NCI-H1092 treated with DMSO at 0.1 percent for 48 hours (cell line): ENCODE measurements at regions not wholly inside any gene's neighbourhood (a gene's known extent, or its start where the extent isn't known, plus 50 kb on each side); places are given as distances from the start of the nearest gene placed in this dataset.
"Not testable (repeated sequence)": the region's sequence is repeated elsewhere in the genome, so short reads cannot be mapped to it uniquely, and the experiment has no call there.

Experiments
- DNase-seq: peaks from one replicate; lab custom pipeline; 2025; lab: John Stamatoyannopoulos, UW

DNA sequence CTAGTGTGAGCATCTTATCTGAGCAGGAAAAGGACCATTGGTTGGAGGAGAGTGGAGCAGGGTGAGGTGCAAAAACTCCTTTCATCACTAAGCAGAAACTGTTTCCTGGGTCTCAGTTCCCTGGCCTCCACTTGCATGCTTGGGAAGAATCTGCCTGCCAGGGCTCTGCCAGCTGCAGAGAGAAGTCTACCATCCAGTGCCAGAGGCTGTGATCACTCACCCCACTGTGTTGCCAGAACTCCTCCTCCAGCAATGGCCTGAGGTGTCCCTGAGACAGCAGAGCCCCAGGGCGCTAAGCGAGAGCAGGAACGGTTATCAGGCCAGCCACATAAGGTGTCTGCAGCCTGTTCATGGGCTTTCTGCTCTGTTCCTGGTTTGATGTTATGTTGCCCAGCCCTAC lies 991.4 kb downstream of the CCSER2 start:
- DNase-seq, result no peak

DNA sequence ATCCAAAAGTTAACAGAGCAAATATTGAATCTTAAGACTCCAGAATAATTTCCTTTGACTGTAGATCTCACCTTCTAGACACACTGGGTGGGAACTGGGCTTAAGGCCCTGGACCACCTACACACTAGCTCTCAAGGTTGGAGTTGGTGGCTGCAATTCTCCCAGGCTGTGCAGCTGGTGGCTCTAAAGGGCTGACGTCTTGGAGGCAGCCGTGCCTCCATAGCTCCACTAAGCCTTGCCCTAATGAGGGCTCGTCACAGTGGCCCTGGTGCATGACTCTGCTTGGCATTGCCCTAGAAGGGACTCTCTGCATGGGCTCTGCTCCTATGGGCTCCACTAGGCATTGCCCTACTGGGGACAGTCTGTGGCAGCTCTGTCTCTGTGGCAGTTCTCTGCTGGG lies 1005.2 kb downstream of the CCSER2 start:
- DNase-seq, result no peak

DNA sequence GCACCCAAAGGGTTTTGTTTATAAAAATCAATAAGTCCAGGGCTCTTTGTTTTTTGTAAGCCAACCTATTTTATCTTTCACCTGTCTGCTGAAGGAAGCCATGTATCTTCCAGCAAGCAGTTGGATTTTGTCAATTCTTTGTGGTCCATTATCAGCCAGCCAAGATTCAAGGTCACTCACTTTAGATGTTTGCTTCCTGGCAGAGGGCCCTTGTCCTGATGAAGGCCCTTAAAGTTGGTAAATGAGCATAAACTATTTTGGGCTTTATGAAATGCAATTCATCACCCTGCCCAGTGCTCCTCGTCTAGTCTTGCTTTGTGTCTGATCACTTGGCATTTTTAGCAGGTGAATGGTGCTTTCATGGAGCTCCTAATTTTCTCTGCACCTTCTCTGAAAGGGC lies 1004.2 kb downstream of the GRID1 start:
- no peak for DNase-seq

- DNase-seq, result no peak
Measured at GRCh38 chr10:85377029-85377806, 989.4 kb downstream of the GRID1 start.

- DNase-seq, result no peak
Measured at GRCh38 chr10:85379338-85379737, 987.3 kb downstream of the GRID1 start.

- no peak for DNase-seq
Measured at GRCh38 chr10:85400981-85401695, 965.5 kb downstream of the GRID1 start.

DNA sequence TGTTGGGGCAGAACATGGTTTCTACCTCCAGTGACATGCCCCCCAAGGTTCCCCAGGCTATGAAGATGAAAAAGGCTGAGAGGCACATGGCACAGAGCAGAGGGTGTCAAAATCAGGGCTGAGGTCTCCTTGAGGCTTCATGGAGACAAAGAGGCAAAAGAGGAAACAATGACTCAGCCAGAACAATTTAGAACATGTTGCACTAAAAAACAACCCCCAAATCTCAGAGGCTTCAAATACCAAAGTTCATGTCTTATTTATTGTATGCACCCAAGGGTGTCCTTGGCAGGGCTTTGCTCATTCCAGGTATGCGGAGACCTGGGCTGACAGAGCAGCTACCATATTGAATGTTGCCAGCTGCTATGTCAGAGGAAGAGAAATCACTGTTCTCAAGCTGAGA lies 964.1 kb downstream of the GRID1 start:
- DNase-seq, result no peak

DNA sequence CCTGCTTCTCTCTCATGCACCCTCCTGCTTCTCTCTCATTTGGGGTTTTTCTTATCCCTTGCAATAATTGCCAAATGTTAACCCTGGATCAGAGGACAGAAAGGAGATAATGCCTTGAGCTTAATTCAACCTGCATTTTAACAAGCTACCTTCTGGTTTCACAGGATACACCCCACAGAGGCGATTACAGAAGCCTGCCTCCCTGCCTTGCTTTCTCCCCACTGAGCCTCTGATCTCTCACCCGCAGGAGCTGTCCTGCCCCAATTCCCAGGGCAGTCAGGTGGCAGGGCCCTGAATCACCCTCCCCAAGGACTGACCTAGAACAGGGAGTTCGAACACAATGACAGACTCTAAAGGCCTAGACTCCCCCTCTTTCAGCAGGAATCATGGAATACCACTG lies 959.5 kb downstream of the GRID1 start:
- DNase-seq, result no peak

- DNase-seq, result no peak
Measured at GRCh38 chr10:85408388-85408787, 958.2 kb downstream of the GRID1 start.

GRCh38 chr10:85410586-85410985 lies 956.0 kb downstream of the GRID1 start:
- DNase-seq, result not testable (repeated sequence)

DNA sequence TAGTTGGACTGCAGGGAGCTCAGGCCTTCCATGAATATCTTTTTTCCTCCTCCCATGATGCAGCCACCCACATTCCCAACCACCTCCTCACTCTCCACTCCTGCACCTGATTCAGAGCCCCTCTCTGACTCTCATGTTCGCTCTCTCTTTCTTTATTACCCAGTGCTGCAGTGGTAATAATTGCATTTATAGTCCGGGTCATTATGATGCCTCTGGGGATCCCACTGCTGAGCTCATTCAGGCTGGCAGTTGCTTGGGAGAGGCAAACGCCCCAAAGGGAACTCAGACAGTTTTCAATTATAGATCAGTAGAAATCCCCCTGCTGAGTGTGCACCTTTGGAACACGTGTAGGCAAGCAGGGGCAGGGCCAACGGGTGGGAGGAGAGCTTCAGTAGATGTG lies 953.0 kb downstream of the GRID1 start:
- no peak for DNase-seq

DNA sequence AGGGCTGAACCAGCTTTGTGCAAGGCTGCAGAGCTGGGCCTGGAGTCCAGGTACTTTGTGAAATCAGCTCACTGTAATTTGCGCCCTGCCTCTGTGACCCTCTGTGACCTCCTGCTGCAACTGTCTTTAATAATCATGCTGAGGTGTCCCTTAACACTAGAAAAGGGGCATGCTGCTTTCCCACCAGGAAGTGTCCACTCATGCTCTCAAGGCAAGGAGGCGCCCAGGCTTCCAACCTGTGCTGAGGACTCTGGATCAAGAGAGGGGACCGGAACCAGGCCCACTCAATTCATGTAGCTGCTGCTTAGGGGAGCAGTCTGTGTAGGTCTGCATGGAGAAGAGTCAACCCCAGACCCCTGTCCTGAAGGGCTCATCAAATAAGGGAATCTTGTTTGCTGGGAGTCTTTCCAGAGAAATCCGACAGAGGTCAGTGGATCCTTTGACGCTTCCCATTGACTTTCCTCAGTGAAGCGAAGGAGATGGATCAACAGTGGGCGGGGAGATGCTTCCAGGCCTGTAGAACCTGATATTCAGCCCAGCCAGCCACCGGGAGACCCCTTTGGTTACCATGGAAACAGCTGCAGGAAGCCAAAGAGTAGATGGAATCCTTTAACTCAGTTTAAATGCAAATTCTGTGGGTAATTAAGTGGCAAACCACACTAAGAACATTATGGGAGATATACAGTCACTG lies 945.9 kb downstream of the GRID1 start:
- no peak for DNase-seq

DNA sequence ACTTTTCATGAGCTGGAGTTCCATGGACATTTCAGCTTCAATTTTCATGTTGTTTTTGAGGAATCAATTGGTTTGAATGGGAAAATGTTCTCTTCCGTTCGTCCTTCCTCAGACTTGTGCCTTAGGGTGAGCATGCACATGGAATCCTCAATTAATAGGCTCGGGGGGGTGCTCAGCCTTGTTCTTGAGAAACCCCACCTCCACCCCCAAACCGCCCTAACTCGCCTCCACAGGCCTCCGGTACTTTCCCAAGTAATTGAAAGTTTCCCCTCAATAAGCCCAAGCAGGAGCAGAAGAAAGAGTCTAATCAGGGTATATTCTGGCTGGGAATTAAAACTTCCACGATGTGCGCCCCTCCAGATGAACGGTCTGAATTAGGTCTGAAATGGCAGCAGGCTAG lies 945.2 kb downstream of the GRID1 start:
- DNase-seq, result no peak

DNA sequence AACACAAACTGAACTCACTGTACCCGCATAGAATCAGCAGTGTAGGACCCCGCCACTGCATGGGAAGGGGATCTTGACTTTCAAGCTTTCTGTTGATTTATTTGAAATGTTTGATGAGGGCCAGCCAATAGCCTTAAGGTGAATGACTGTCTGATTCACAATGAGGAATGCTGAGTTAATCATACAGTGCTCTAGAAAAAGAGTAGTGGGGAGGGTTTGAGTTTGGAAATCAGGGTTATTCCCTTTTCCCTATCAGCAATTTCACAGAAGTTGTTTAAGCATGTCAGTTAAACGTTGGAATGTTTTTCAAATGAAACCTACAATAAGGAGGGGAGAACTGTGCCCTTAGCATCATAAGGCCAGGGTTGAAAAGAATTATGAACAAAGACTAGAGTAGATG lies 937.5 kb downstream of the GRID1 start:
- no peak for DNase-seq

DNA sequence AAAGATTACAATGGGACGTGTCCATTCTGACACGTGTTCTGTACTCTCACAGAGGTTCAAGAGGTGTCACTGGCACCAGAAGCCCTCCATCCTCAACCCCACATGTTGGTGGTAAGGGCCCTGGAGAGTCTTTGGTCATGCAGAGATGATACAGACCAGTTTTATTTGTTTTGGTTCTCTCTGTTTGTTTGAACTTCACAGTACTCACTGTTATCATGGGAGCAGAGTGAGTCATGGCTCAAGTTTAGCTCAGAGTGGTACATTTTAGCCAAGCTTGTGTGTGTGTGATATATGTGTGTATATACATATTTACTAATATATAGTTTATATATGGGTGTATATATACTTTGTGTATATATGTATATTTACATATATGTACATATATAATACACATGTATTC lies 935.6 kb downstream of the GRID1 start:
- DNase-seq, result no peak

DNA sequence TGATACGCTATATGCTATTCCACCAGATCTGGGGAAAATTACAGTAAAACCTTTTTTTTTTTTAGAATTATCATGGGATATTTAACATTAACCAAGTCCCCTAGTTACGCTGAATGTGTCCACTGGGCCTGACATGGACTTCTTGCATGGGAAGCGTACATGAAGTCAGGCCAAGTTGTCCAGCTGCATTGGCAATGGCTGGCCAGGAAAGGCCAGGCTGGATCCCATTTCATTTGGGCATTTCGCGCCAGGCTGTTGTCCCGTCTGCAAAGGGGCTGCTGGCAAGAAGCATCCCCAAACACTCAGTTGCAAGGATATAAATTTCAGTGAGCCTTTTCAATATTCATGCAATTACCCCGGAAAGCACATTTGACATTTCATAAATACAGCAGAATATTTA lies 933.3 kb downstream of the GRID1 start:
- no peak for DNase-seq

- DNase-seq, result no peak
Measured at GRCh38 chr10:85444868-85445267, 921.7 kb downstream of the GRID1 start.

DNA sequence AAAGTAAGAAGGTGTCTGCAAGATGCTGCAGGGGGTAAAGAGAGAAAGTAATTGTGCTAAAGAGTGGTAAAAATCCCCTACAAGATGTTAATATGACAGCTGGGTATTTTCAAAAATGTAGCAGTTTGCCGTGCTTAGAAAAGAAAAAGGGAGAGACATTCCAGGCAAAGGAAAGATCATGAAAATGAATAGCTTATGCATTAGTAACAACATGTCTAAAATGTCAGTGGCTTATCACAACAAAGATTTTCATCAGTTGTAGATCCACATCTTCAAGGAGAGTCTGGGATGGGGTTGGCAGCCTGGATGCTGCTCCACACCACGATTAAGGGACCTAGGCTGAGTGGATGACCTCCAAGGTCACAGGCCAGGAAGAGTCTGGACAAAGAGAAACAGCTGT lies 920.9 kb downstream of the GRID1 start:
- DNase-seq, result no peak

DNA sequence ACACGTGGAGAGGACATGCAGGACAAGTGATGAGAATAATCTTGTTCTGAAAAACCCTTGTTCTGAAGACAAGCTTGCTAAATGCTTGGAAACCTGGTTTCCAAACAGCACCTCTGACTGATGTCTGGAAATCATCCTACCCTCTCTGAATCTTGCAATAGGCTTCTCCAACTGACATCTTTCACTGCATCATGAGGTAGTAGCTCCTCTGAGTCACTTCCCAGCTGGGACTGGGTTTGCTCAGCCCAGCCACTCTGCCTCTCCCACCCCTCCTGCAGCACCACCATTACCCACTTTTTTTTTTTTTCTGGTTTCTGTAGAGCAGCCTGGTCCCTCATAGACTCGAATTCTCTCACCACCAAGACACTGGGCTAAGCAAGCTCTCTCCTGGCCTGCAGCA lies 919.8 kb downstream of the GRID1 start:
- no peak for DNase-seq

GRCh38 chr10:85447690-85448089 lies 918.9 kb downstream of the GRID1 start:
- no peak for DNase-seq

- DNase-seq, result no peak
Measured at GRCh38 chr10:85448716-85449115, 917.9 kb downstream of the GRID1 start.

DNA sequence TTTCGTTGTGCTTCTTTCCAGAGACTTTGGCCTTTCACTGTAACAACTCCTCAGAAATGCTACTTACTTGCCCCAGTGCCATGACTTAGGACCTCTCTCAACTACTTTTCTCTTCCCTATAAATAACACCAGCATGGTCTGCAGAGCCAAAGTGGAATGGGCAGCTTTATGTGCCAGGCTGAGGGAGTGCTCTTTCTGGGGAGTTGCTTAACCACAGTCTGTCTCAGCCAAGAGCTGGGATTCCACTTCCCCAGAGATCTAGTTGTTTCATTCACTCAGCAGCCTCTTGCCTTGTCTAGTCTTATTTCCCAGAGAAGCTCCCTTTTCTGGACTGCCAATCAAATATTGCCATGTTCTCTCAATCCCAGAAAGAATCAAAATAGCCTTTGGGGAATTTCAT lies 912.2 kb downstream of the GRID1 start:
- DNase-seq, result no peak

GRCh38 chr10:85457191-85457590 lies 909.4 kb downstream of the GRID1 start:
- DNase-seq, result no peak
